SH-SY5Y (cell line): ENCODE measurements at regions not wholly inside any gene's neighbourhood (a gene's known extent, or its start where the extent isn't known, plus 50 kb on each side); places are given as distances from the start of the nearest gene placed in this dataset.

Experiments used
- GATA2 ChIP-seq: IDR thresholded peaks from 2 replicates; pipeline ENCODE4 v1.6.1; 2011; ENCODE audit warnings: mild to moderate bottlenecking, low read depth, low read length
- GATA3 ChIP-seq: IDR thresholded peaks from 2 replicates; pipeline ENCODE4 v1.6.1; 2011; ENCODE audit warnings: low read depth, mild to moderate bottlenecking, low read length, moderate library complexity

DNA sequence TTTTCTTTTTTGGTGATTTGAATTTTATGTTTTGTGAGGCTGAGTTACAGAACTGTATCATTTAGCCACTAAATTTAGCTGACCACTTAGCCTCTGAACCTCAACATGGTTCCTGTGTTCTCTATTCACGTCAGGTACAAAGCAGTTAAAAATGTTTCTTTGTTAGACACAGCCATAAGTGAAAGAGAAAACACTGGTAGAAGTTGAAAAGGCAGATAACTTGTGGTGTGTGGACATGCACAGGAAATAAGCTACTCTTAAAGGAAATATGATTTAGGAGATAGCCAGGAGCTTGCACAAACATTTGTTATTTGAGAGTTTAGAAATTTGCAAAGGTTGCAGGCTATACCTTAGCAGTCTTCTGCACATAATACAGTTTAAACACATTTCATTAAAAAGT, 171.0 kb upstream of the RPS6KA3 start:
- TF ChIP-seq GATA2 = no peak
- no peak for TF ChIP-seq GATA3
